ENCODE measurements at regions not wholly inside any gene's neighbourhood (a gene's known extent, or its start where the extent isn't known, plus 50 kb on each side); places are given as distances from the start of the nearest gene placed in this dataset.

DNA sequence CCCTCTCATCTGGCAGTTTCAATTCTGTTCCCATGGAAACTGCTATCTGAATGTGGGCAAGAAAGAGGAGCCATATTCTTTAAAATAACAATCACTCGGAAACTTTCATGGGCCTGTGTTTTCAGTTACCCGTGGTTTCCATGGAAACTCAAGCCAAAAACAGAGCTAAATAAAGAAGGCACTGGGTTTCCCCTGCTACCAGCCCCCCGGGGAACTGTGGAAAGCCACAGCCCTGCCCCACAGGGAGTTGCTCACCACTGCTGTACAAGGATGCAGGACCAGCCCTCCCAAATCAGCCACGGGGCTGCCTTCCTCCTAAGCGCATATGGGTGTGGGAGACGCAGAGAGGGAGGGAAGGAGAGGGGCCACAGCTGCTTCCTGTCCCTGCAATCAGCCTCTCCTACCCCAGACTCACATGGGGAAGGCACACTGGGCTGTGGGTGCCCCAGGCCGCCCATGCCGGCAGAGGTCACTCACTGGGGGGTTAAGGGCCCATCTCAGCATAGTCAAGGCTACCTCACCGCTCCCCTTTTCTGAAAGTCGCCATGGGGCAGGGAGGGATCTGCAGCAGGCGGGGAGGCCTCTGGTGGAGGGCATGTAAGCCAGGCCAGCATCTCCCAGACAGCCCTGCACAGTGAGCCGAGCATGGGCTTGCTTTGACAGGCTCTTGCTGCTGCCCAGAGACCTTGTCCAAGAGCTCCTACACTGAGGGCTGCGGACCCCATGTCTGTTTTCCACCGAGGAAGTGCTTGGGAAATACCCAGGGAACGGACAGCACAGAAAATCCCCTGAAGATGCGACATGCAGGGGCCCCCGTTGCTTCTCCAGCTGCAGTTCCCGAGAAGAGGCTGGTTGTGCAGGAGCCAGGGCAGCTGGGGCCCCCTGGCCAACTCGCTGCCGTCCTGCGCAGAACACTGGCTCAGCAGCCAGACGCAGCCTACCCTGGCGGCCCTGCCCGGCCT is 157.3 kb upstream of the PPP2R2D start:
- DNase-seq, result no peak

DNA sequence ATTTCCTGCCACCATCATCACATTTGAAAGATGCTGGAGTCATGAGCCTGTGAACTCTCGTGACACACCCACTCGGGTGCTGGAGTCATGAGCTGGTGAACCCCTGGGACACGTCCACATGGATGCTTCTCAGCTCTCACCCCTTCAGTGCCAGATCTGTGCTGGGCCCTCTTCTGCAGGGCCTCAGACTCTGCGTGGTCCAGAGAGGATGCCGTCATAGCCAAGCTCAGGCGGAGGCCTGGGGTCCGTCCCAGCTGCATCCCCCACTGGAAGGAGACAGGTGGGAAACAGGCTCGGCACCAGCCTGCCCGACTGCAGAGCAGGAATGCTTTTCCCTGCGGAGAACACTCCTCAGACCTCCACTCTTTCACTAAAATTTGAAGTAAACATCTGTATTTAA is 156.5 kb upstream of the PPP2R2D start:
- DNase-seq, result no peak

DNA sequence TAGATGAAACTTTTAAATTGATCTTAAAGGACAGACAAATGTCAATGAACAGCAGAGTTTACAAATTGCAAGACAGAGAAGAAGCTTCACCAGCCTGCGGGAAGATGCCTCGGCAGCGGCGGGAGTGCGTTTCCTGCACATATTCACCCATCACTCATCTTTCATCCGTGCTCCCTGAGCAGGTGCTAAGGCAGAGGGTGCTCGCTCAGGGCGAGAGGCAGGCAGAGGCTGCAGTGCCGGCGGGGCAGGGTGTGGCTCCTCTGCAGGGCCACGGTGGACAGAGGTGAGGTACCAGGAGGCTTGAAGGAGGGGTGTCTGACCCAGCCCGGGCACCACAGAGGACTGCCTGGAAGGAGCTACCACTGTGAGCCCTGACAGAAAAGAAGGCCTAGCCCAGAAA is 155.2 kb upstream of the PPP2R2D start:
- no peak for DNase-seq

DNA sequence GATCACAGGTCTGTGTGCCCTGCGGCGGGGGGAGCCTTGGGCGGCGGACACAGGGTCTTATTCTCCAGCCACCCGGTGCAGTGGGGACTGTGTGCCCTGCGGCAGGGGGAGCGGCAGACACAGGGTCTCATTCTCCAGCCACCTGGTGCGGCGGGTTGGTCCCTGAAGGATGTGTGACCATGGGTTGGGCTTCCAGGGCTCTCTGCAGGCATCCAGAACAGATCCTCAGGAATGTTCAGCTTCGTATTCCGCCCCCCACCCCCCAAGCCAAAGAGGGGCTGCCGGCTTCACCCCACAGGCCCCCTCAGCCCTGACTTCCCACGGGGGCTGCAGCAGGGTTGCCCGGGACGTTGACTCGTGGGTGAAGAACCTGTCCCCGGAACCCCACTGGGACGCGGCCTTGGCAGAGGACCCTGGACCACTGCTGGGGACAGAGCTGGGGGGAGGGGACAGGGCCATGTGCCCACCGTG is 154.5 kb upstream of the PPP2R2D start:
- DNase-seq, result no peak

DNA sequence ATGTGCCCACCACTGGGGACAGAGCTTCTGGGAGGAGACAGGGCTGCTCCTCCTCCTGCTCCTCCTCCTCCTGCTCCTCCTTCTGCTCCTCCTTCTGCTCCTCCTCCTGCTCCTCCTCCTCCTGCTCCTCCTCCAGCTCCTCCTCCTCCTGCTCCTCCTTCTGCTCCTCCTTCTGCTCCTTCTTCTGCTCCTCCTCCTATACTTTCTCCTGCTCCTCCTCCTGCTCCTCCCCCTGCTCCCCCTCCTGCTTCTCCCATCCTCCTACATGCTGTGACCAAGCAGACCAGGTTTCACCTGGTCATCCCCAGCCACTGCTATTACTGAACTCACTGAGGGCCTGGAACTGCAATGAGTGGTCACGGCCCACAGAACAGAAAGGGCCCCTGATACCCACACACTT is 154.0 kb upstream of the PPP2R2D start:
- DNase-seq, result no peak

DNA sequence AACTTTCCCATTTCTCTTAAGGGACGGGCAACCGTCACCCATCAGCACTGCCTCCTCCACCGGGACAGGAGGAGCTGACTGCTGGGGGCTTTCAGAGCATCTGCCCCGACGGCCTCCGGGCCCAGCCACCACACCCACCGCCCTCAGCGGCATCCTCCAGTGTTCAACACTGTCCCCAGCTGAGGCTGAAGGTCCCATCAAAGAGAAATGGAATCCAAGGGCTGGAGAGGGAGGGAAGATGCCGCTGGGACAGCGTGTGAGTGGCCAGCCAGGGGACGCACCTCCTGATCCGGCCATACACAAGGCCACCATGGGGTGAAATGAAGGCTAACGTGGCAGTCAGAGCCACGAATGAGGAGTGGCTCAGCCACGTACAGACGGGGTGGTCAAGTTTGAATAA is 153.6 kb upstream of the PPP2R2D start:
- DNase-seq, result no peak

DNA sequence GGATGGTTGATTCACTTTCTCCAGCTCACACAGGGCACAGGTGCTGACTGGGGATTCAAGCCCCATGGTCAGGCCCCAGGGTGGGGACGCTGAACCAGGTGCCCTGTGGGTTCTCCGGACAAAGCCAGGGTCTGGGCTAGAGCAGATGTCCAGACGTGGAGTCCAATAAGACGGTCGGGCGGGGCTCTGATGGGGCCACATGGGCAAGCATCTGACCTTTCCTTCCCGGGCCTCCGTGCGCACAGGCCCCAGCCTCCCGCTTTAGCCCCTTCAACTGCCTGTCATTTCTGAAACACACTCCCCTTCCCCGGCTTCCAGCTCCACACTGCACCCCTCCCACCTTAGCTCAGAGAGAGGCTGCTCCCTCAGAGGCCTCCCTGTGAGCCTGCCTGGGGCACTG is 153.0 kb upstream of the PPP2R2D start:
- no peak for DNase-seq

DNA sequence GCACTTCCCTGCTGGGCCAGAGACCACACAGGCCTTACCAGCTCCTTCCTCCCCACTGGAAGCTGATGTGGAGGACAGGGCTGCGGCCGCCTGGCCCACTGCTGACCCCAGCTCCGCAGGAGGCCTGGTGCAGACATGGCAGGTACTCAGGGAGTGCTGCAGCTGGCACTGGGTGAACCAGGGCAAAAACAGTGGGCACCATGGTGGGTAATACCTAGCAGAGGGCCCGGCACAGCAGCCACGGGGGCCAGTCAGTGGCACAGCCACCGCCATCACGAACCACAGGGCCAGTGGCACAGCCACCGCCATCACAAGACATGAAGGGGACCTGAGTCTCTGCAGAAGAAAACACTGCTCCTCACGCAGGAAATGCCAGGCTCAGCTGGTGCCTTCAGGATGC is 152.6 kb upstream of the PPP2R2D start:
- no peak for DNase-seq

DNA sequence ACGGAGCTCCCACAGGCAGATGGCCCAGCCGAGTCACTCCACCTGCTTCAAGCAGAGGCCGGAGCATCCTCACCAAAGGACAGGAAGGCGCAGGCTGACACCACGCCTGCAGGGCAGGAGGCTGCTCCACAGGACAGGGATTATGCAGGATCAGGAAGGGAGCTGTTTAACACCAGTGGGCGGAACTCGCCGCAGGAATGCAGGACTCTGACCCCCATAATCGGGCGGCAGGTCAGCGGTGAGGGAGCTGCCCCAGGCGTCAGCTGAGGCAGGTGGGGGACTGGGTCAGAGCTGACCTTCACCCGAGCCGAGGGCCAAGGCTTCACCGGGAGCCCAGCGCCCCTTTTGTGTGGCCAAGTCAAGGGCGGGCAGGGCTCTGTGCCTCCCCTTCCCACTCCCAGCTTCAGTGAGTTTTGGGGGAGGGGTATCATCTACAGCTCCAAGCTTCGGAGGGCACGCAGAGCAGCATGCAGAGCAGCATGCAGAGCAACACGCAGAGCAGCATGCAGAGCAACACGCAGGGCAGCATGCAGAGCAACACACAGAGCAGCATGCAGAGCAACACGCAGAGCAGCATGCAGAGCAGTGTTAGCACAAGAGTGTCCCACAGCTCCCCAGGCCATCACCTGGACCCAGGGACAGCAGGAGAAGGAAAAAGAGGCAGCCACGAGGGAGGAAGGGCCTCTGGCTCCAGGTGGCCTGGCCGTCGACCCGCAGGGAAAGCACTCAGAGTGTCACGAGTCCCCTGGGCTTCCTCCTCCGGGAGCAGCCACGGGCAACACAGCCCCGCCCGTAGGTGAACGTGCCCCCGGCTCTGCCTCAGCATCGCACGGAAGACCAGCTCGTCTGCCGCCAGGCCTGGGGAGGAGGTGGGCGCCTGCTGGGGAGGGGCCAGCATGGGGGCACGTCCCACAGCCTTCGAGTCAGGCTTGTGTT is 151.7 kb upstream of the PPP2R2D start:
- DNase-seq, result no peak

DNA sequence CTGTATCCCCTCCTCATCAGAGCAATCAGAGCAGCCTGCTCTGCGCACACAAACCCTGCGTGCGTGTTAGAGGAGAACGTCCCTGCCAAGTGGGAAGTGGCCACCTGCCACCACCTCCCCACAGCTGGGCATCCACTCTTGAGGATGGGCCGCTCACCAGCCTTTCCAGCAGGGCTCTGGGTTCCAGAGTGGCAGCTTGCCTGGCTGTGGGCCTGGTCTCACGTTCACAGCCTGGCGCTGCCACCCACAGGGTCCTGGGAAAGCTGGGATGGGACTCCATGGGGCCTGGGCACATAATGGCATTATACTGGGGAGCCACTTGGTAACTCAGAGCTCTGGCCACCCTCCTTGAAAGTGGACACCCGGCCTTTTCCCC is 151.1 kb upstream of the PPP2R2D start:
- no peak for DNase-seq

DNA sequence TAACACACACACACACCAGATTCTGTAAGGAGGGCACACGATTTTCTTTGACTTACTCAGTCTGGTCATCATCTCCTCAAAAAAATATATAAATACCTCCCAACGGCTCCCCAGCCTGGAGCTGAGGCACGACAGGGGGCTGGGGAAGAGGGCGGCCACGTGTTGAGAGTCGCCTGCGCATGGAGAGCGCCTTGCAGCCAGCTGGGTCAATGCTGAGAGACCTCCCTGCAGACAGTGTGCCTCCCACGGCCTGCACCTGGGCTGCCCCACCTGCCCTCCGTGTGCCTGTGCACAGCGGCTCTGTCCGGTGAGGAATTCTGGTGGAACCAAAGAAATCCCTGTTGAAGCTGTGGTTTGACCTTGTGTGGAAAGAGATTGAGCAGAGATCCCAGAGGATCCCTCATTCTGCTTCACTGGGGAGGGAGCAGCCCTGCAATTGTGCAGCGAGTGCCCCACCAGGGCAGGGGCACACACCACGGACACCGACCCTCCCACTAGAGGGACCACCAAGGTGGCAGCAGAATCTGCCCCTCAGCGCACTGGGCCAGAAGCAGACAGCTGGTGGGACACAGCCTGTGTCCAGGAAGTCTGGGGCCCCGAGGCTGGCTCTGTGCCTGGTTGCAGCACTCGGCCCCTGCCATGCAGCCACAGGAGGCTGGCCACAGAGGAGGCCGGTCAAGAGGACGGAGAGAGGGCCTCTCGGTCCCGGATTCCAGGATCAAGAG is 150.5 kb upstream of the PPP2R2D start:
- no peak for DNase-seq

DNA sequence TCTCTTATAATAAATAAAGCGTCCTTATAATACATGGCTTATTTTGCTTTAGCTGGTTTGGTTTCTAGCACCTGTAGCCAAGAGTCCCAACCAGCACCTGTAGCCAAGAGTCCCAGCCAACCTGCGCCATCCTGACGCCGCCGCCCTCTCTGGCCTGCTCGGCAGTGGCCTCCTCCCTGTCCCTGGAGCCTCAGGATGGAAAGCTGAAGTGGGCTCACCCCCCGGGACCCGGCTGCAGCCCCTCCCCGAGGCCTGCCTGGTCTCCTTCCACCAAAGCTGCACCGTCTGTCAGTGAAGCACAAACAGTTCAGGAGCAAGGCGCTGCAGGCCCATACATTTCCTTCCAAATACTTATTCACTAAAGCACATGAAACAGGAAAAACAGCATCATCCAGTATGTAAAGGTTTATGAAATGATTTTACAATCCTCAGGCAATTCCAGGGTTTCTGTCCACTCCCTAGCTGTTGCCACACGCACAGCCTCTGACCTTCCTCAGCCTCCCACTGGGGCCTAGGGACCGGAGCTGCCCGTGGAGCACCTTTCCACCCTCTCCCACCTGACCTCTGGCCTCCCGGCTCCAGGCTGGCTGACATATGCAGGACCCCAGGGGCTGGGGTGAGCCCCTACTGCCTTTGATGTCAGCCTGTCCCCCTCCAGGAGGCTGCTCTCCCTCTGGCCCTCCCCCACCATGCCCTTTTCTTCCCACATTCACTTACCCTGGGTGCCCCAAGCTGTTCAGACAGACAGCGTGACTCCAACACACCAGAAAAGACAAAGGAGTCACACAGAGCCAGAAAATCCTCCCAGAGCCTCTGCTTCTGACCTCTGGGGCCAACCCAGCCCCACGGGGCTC is 149.6 kb upstream of the PPP2R2D start:
- no peak for DNase-seq

DNA sequence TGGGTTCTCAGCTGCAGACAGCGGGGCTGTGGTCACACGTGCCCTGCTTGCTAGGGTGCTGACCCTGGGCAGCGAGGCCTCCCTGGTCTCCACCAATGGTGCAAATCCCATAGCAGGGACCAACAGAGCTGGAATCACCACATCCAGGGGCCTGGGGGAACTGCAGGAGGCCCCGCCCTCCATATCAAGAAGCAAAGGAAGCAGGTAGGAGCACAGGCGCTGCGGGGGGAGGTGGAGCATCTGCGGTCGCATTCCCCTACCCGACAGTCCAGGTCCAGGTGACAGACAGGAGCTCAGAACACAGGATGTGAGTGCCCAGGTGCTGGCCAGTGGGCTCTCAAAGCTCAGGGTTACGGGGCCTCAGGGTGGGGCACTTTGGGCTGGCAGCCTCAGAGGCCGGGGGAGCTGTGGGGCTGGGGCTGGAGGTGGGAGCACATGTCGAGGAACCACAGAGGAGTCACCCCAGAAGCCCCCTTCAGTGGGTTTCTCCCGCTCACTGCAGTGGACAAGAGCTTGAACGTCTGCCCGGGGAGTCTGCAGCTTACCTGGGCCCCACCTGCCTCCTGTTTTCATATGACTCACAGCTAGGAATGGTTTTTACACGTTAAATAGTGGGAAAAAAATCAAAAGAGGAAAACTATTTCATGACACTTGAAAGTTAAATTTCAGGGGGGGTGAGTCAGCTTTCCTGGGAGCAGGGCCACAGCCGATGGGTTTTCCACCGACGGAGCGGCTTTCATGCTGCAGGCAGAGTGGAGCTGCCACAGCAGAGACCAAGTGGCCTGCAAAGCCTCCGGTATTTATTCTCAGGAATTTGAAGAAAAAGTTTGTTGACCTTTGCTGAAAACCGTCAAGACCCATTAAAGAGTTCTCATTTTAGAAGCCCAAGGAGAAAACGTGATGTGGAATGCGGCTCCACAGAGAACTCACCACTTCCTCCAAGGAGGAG is 148.7 kb upstream of the PPP2R2D start:
- DNase-seq, result no peak

DNA sequence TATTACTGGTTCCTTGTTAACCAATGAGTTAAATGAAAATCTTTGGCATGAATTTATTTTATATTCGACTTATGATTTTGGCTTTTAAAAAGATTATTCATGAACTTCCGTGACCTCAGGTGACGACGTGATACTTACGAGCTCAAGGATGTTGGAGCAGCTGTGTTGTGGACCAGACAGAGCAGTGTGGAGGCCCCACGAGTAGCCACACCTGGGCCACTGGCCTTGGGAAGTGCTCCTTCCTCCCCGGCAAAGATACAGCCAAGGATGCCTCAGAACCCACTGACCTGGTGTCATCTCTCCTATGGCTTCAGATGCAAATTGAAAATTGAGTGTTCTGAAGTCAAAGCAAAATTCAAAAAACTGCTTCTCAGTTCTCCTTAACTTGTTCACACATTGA is 147.5 kb upstream of the PPP2R2D start:
- no peak for DNase-seq

DNA sequence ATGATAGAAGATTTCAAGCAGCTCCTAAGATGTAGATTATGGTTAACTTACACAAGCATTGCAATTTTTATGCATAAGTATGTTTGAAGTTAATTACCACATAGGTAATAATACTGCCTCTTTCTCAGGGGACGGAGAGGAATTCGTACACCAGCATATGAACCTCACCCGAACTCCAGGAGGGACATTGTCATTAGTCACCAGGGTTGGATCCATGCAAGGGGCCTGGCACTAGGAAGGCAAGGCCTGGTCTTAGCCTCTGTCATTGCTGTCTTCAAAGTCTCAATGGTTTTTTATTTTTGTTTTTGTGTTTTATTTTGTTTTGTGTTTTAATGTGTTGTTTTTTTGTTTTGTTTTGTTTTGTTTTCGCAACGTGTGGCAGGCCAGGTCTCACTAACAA is 145.6 kb upstream of the PPP2R2D start:
- DNase-seq, result no peak

DNA sequence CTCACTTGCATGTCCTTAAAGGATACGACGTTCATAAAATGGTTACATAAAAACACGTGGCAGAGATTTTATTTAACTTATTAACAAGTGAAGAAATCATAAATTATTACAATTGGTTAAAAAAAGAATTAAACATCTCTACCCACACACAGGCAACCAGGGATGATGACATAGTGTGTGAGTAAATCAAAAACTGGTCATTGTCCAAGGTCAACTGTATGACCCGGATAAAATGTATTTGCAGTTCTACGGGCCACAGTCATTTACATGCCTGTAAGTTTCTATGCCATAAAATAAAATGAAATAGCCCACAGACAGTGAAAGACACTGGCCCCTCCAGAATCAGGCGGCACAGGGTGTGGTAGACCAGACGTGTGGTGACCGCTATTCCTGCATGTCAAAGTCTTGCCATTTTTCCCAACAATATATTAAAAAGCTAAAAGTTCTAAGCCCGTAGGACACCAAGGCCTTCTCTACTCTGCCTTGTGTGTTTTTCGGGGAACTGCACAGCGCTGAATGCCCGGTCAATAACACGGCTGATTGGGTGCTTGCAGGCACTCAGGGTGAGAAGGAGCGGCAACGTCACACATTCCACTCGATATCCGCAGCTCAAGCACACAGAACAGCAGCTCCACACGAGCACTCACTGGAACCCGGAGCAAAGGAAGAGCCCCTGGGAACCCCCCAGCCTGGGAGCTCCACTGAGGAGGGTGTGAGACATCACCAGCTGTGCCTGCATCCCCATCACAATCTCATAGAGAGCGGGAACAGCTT is 143.3 kb upstream of the PPP2R2D start:
- DNase-seq, result no peak

DNA sequence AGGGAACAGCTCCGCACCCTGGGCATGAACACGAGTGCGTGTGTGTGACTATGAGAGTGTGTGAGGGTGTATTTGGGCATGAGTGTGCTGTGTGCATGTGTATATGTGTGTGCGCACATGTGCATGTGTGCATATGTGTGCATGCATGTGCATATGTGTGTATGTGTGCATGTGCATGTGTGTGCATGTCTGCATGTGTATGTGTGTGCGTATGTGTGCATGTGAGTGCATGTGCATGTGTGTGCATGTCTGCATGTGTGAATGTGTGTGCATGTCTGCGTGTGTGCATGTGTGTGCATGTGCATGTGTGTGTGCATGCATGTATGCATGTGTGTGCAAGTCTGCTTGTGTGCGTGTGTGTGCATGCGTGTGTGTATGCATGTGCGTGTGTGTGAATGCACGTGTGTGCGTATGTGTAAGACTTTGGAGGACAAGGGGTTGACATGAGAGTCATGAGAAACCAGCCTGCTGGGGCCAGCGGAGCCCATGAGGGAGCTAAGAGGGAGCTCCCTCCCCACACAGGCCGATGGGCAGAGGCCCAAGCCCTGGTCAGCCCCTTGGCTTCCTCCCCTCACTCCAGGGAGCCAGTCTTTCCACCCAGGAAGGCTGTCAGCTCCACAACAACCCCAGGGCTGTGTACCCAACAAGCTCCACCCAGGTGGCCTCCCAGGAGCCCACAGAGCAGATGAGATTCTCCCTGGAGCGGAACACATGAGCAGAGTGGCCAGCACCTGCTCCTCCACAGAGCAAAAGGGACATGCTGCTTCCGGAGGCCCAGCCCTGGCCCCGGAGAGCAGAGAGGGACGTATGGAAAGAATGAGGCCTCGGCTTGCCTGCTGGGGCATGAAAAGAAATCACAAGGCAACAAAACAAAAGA is 142.5 kb upstream of the PPP2R2D start:
- DNase-seq, result no peak

DNA sequence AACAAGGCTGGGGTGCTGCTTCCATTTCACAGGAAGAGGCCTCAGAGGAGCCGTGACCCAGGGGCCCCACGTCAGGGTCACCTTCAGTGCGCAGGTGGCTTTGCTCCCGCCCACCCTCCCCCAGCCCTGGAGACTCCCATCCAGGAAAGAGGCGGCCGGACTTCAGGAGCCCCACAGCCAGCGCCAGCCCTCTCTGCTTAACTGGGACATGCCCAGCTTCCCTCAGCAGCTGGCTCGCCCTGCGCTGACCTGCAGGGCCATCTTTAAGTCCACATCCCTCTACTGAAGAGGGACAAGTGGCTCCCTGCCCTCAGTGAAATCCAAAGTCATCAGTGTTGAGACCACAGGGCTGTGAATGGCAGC is 141.9 kb upstream of the PPP2R2D start:
- no peak for DNase-seq

DNA sequence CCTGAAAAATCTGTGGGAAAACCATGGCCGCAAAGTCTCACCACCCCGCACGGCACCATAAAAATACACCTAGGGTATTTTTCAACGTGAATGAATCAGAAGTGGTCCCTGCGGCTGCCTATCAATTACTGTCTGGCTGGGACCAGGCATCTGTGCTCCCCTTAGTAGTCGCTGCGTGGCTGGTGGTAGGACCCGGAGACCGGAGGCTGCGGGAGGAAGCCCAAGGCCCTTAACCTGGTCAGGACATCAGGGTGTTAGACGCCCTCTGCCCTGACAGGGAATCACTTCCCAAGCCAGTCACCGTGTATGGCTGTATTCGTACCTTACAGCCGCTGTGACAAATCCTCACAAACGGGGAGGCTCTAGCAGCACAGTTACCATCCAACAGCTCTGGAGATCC is 141.5 kb upstream of the PPP2R2D start:
- DNase-seq, result no peak
